ENCODE measurements at regions not wholly inside any gene's neighbourhood (a gene's known extent, or its start where the extent isn't known, plus 50 kb on each side); places are given as distances from the start of the nearest gene placed in this dataset.
"Not testable (repeated sequence)": the region's sequence is repeated elsewhere in the genome, so short reads cannot be mapped to it uniquely, and the experiment has no call there.

DNA sequence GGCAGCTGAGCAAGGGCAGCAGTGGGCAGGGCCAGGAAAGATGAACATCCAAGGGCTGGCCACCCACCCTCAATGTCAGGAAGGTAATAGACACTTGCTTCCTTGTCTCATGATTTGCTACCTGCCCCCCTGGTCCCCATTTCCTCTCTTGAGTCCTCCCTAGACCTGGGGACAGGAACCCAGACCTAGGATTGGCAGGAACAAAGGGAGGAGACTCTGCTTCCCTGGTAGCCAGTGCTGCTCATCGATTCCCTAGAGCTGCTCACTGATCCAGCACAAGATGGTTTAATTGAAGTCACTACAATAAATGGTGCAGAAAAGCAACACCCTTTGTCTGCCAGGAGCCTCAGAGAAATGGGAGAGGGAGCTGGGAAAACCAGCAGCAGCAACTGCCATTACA, 67.8 kb upstream of the CHST1 start:
- DNase-seq (ENCODE audit: low read depth): no peak
- TF ChIP-seq, protein P1, sequence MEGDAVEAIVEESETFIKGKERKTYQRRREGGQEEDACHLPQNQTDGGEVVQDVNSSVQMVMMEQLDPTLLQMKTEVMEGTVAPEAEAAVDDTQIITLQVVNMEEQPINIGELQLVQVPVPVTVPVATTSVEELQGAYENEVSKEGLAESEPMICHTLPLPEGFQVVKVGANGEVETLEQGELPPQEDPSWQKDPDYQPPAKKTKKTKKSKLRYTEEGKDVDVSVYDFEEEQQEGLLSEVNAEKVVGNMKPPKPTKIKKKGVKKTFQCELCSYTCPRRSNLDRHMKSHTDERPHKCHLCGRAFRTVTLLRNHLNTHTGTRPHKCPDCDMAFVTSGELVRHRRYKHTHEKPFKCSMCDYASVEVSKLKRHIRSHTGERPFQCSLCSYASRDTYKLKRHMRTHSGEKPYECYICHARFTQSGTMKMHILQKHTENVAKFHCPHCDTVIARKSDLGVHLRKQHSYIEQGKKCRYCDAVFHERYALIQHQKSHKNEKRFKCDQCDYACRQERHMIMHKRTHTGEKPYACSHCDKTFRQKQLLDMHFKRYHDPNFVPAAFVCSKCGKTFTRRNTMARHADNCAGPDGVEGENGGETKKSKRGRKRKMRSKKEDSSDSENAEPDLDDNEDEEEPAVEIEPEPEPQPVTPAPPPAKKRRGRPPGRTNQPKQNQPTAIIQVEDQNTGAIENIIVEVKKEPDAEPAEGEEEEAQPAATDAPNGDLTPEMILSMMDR (IDR thresholded peaks at IDR 0.05; ENCODE audit: insufficient read depth, low read depth, low read length, missing control alignments): no peak
- H3K4me3 ChIP-seq (ENCODE audit: low read length): no peak overlapping the region

DNA sequence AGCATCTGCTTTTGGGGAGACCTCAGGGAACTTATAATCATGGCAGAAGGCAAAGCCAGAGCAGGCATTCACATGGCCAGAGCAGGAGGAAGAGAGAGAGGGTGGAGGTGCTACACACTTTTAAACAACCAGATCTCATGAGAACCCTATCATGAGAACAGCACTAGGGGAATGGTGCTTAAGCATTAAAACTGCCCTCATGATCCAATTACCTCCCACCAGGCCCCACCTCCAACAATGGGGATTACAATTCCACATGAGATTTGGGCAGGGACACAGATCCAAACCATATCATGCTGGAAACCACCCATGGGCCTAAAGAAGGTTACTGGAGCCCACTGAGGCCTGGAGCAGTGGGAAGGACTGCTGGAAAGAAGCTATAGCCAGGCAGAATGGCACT, 66.9 kb upstream of the CHST1 start:
- no peak for DNase-seq (ENCODE audit: low read depth)
- H3K4me3 ChIP-seq (ENCODE audit: low read length): no peak overlapping the region
- TF ChIP-seq, protein P1 (IDR thresholded peaks at IDR 0.05; ENCODE audit: insufficient read depth, low read depth, low read length, missing control alignments): no peak

DNA sequence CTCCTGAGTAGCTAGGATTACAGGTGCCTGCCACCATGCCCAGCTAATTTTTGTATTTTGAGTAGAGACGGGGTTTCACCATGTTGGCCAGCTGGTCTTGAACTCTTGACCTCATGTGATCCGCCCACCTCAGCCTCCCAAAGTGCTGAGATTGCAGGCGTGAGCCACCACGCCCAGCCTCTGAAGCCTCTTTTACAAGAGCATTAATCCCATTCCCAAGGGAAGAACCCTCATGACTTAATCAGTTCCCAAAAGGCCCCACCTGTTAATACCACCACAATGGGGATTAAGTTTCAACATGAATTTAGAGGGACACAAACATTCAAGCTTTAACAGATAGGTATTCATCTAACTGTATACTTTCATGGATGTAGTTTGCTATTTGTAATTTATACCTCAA, 65.7 kb upstream of the CHST1 start:
- H3K4me3 ChIP-seq (ENCODE audit: low read length); DNase-seq (ENCODE audit: low read depth): not testable (repeated sequence)

DNA sequence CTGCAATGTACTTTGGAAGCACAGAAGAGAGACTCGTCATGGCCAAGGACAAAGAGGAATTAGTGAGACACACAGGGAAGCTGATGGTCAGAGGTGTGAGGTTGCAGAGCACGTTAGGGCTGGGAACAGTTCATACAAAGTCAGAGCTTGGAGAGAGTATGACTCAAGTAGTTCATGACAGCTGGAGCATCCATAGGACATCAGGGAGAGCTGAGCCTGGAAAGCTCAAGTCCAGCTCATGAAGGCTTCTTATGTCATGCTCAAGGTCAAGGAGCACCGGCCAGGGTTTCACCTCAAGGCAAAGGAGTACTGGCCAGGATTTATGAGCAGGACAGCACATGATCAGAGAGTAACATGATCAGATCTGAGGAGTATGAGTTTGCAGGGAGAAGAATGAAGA, 64.6 kb upstream of the CHST1 start:
- DNase-seq (ENCODE audit: low read depth): no peak
- TF ChIP-seq, protein P1 (IDR thresholded peaks at IDR 0.05; ENCODE audit: insufficient read depth, low read depth, low read length, missing control alignments): no peak

DNA sequence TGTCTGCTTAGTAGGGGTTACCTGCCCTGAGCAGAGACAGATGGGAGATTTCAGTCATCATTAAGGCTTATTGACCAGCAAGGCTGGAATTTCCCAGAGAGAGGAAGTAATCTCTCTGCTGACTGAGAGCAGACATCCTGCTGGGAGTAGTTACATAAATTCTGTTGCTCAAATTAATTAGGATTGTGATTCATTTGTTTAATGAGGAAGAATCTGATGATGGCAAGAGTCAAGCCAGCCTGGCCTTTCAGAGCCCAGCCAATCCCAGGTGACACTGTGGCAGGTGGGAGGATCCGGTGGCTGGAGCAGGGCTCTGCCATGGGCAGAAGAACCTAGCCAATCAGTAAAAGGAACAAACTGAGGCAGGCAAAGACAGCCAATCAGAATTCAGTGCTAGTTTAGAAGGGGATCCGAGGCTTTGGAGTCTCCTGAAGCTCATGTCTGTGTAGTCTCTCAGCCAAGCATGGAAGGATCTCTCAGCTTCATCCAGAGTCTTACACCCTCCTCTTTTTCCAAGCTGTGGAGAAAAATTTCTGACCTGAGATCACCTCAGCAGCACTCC, 61.2 kb upstream of the CHST1 start:
- H3K4me3 ChIP-seq (ENCODE audit: low read length): no peak overlapping the region
- TF ChIP-seq, protein P1 (IDR thresholded peaks at IDR 0.05; ENCODE audit: insufficient read depth, low read depth, low read length, missing control alignments): no peak
- no peak for DNase-seq (ENCODE audit: low read depth)

More for the DNA sequence above, 64.6 kb upstream of the CHST1 start:
- no peak overlapping the region for H3K4me3 ChIP-seq (ENCODE audit: low read length)

DNA sequence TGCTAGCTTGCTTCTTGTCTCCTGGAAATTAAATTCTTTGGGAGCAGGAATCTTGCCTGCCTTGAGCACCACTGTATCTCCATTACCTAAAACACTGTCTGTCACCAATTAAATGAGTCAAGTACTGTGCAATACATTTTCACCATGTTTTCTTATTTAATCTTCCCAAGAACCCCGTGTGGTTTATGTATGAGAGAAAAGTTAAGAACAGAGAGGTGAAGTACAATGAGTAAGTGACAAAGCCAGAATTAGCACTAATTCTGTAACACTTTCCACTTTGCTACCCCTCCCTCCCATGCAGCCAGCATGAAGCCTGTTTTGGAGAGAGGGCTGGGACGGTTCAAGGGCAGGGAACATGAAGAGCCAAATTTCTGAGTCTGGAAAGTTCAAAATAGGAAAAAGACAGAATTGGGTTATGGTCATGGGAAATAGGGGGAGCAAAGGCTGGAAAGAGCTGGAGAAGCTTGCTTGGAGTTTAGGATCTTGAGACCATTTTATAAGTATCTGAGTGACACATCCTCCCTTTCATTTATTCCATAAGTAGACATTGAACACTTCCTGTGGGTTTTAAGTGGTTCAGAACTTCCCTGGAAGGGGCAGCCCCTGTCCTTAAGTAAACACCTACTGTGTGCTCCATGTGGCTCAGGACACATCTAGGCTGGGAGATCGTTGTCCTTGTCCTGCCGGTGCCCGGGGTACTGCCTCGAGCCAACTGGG, 60.5 kb upstream of the CHST1 start:
- TF ChIP-seq, protein P1 (IDR thresholded peaks at IDR 0.05; ENCODE audit: insufficient read depth, low read depth, low read length, missing control alignments): no peak
- DNase-seq (ENCODE audit: low read depth): no peak

DNA sequence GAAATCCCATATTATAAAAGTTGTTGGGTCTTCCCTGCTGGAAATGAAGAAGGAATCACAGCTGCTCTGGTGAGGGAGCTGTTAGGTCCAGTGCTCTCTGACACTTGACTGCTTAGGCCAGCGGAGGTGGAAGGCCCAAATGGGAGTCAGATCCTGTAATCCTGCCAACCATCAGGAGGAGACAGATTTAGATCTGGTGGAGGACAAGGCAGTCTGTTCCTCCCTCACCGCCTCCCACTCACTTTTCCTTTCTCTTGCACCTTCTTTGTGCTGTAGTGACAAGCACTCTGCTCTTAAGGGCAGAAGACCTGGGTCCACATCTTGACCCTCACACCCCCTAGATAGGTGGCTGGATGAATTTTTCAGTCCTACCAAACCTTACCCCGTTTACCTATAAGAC, 59.7 kb upstream of the CHST1 start:
- DNase-seq (ENCODE audit: low read depth): no peak
- TF ChIP-seq, protein P1 (IDR thresholded peaks at IDR 0.05; ENCODE audit: insufficient read depth, low read depth, low read length, missing control alignments): no peak

More for the DNA sequence above, 60.5 kb upstream of the CHST1 start:
- no peak overlapping the region for H3K4me3 ChIP-seq (ENCODE audit: low read length)

More for the DNA sequence above, 59.7 kb upstream of the CHST1 start:
- no peak overlapping the region for H3K4me3 ChIP-seq (ENCODE audit: low read length)
